GM19463 (cell line): ENCODE measurements at regions not wholly inside any gene's neighbourhood (a gene's known extent, or its start where the extent isn't known, plus 50 kb on each side); places are given as distances from the start of the nearest gene placed in this dataset.

Source experiments
- ATAC-seq: cut with Tn5 transposase; IDR thresholded peaks from one replicate; pipeline ENCODE4 v1.9.1; 2021; ENCODE audit warnings: mild to moderate bottlenecking, moderate library complexity; ENCODE audit not compliant: unreplicated experiment

GRCh38 chr5:105033637-105034400, 1471.2 kb upstream of the NUDT12 start:
- ATAC-seq = no peak

- ATAC-seq = no peak
These were observed 1470.3 kb upstream of the NUDT12 start for GRCh38 chr5:105032917-105033316.

GRCh38 chr5:105030153-105030552, 1467.6 kb upstream of the NUDT12 start:
- ATAC-seq = no peak

- ATAC-seq = no peak
These were observed 1452.5 kb upstream of the NUDT12 start for GRCh38 chr5:105015098-105015497.

GRCh38 chr5:104998572-104998971, 1436.0 kb upstream of the NUDT12 start:
- ATAC-seq = no peak

- no peak for ATAC-seq
These were observed 1435.6 kb upstream of the NUDT12 start for GRCh38 chr5:104998169-104998568.

- ATAC-seq = no peak
These were observed 1424.5 kb upstream of the NUDT12 start for GRCh38 chr5:104987074-104987473.

- no peak for ATAC-seq
These were observed 1414.9 kb upstream of the NUDT12 start for GRCh38 chr5:104977529-104977928.

GRCh38 chr5:104967806-104968410, 1405.3 kb upstream of the NUDT12 start:
- ATAC-seq = no peak

GRCh38 chr5:104965006-104965405, 1402.4 kb upstream of the NUDT12 start:
- no peak for ATAC-seq

- ATAC-seq = no peak
These were observed 1392.9 kb upstream of the NUDT12 start for GRCh38 chr5:104955479-104955878.

GRCh38 chr5:104952876-104953275, 1390.3 kb upstream of the NUDT12 start:
- no peak for ATAC-seq

- ATAC-seq = no peak
These were observed 1389.2 kb upstream of the NUDT12 start for GRCh38 chr5:104951829-104952228.

- no peak for ATAC-seq
These were observed 1384.5 kb upstream of the NUDT12 start for GRCh38 chr5:104947076-104947475.

- no peak for ATAC-seq
These were observed 1380.1 kb upstream of the NUDT12 start for GRCh38 chr5:104942735-104943134.

- ATAC-seq = no peak
These were observed 1378.5 kb upstream of the NUDT12 start for GRCh38 chr5:104941030-104941645.

GRCh38 chr5:104937598-104937997, 1375.0 kb upstream of the NUDT12 start:
- no peak for ATAC-seq

- ATAC-seq = no peak
These were observed 1369.8 kb upstream of the NUDT12 start for GRCh38 chr5:104932431-104932830.

GRCh38 chr5:104928906-104929520, 1366.4 kb upstream of the NUDT12 start:
- no peak for ATAC-seq

GRCh38 chr5:104915226-104915625, 1352.6 kb upstream of the NUDT12 start:
- ATAC-seq = no peak

- ATAC-seq = no peak
These were observed 1352.0 kb upstream of the NUDT12 start for GRCh38 chr5:104914536-104915070.
